GM21423 (cell line): ENCODE measurements at regions not wholly inside any gene's neighbourhood (a gene's known extent, or its start where the extent isn't known, plus 50 kb on each side); places are given as distances from the start of the nearest gene placed in this dataset.
"Not testable (repeated sequence)": the region's sequence is repeated elsewhere in the genome, so short reads cannot be mapped to it uniquely, and the experiment has no call there.

Experiments used
- ATAC-seq: cut with Tn5 transposase; IDR thresholded peaks from one replicate; pipeline ENCODE4 v1.9.1; 2021; ENCODE audit warnings: mild to moderate bottlenecking, moderate library complexity; ENCODE audit not compliant: unreplicated experiment

- ATAC-seq, result no peak
These were observed 332.4 kb upstream of the IGF1R start for GRCh38 chr15:98315971-98316370.

- ATAC-seq, result no peak
These were observed 326.4 kb upstream of the IGF1R start for GRCh38 chr15:98321896-98322295.

GRCh38 chr15:98322581-98322980, 325.8 kb upstream of the IGF1R start:
- ATAC-seq, result no peak

- ATAC-seq, result no peak
These were observed 323.9 kb upstream of the IGF1R start for GRCh38 chr15:98324341-98324970.

GRCh38 chr15:98326804-98327203, 321.5 kb upstream of the IGF1R start:
- no peak for ATAC-seq

GRCh38 chr15:98330258-98330657, 318.1 kb upstream of the IGF1R start:
- ATAC-seq, result no peak

GRCh38 chr15:98330692-98331435, 317.5 kb upstream of the IGF1R start:
- ATAC-seq, result no peak

GRCh38 chr15:98331676-98332075, 316.7 kb upstream of the IGF1R start:
- no peak for ATAC-seq

- ATAC-seq, result no peak
These were observed 315.1 kb upstream of the IGF1R start for GRCh38 chr15:98333251-98333650.

GRCh38 chr15:98342911-98343310, 305.4 kb upstream of the IGF1R start:
- no peak for ATAC-seq

- ATAC-seq, result no peak
These were observed 303.7 kb upstream of the IGF1R start for GRCh38 chr15:98344591-98344990.

GRCh38 chr15:98347001-98347400, 301.3 kb upstream of the IGF1R start:
- no peak for ATAC-seq

- no peak for ATAC-seq
These were observed 300.5 kb upstream of the IGF1R start for GRCh38 chr15:98347866-98348265.

GRCh38 chr15:98350276-98350675, 298.1 kb upstream of the IGF1R start:
- ATAC-seq, result no peak

GRCh38 chr15:98358274-98358673, 290.1 kb upstream of the IGF1R start:
- not testable (repeated sequence) for ATAC-seq

GRCh38 chr15:98358971-98359370, 289.4 kb upstream of the IGF1R start:
- ATAC-seq, result no peak

GRCh38 chr15:98363416-98363815, 284.9 kb upstream of the IGF1R start:
- ATAC-seq, result no peak

- ATAC-seq, result no peak
These were observed 284.4 kb upstream of the IGF1R start for GRCh38 chr15:98363955-98364354.

- no peak for ATAC-seq
These were observed 279.1 kb upstream of the IGF1R start for GRCh38 chr15:98369081-98369716.

GRCh38 chr15:98375513-98376340, 272.6 kb upstream of the IGF1R start:
- ATAC-seq, result no peak

- ATAC-seq, result no peak
These were observed 267.6 kb upstream of the IGF1R start for GRCh38 chr15:98380721-98381120.
